Left colon (tissue), 2 donors: ENCODE measurements at regions not wholly inside any gene's neighbourhood (a gene's known extent, or its start where the extent isn't known, plus 50 kb on each side); places are given as distances from the start of the nearest gene placed in this dataset.

Experiments
- microRNA-seq, 2 donors: library from miRNA; unstranded; fragments of <30 nt; microRNA quantifications; one replicate each; pipeline versions ENCODE4 v1.1.0 to v1.2.0, GENCODE V29; 2020
- donor health status: DM: no; HTN: no; CAD: no.
- donor health status: DM: yes; HTN: yes; CAD: no.

Small RNA genes lying in the stretch of these regions (microRNA-seq; reads per million reads assigned to microRNA genes)
- 0.53 to 1.4 reads per million in 2 donors for gene MIR6080
